Epithelial cell of proximal tubule (primary cell): ENCODE measurements at regions not wholly inside any gene's neighbourhood (a gene's known extent, or its start where the extent isn't known, plus 50 kb on each side); places are given as distances from the start of the nearest gene placed in this dataset.

Source experiments
- DNase-seq: peaks from one replicate; pipeline ENCODE4 v3.0.0-alpha.2; 2011; ENCODE audit warnings: low read depth
- H3K4me3 ChIP-seq: 2 replicates; pipeline ENCODE4 v1.5.1; 2011; ENCODE audit warnings: low read depth, mild to moderate bottlenecking, low read length
- TF ChIP-seq, protein P1 (sequence below): conservative IDR thresholded peaks from 2 replicates; pipeline ENCODE4 v1.5.1; 2012; ENCODE audit warnings: low read depth, mild to moderate bottlenecking, low read length

- no peak overlapping the region for H3K4me3 ChIP-seq
- TF ChIP-seq, protein P1, sequence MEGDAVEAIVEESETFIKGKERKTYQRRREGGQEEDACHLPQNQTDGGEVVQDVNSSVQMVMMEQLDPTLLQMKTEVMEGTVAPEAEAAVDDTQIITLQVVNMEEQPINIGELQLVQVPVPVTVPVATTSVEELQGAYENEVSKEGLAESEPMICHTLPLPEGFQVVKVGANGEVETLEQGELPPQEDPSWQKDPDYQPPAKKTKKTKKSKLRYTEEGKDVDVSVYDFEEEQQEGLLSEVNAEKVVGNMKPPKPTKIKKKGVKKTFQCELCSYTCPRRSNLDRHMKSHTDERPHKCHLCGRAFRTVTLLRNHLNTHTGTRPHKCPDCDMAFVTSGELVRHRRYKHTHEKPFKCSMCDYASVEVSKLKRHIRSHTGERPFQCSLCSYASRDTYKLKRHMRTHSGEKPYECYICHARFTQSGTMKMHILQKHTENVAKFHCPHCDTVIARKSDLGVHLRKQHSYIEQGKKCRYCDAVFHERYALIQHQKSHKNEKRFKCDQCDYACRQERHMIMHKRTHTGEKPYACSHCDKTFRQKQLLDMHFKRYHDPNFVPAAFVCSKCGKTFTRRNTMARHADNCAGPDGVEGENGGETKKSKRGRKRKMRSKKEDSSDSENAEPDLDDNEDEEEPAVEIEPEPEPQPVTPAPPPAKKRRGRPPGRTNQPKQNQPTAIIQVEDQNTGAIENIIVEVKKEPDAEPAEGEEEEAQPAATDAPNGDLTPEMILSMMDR: no peak
- DNase-seq: no peak
These were observed 244.3 kb downstream of the TTLL2 start for GRCh38 chr6:167569041-167569805.

DNA sequence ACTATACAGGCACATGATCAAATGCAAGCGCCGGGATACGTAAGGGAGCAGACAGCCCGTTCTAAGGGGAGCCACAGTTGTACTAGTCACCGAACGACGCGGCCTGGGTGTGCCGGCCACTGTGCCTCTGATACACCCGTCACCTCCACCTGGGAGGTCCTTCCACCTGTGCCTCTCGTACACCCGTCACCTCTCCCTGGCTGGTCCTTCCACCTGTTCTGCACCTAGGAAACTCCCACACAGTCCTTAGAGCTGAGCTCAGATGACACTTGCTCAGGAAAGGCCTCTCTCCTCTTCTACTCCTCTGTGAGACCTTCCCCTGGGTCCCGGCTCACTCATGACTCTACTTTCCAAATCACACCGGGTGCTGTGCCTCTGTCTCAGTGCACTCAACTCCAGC, 245.0 kb downstream of the TTLL2 start:
- DNase-seq: no peak
- TF ChIP-seq, protein P1: no peak
- no peak overlapping the region for H3K4me3 ChIP-seq

- DNase-seq: no peak
- H3K4me3 ChIP-seq: no peak overlapping the region
- TF ChIP-seq, protein P1: no peak
These were observed 245.8 kb downstream of the TTLL2 start for GRCh38 chr6:167570460-167571400.

DNA sequence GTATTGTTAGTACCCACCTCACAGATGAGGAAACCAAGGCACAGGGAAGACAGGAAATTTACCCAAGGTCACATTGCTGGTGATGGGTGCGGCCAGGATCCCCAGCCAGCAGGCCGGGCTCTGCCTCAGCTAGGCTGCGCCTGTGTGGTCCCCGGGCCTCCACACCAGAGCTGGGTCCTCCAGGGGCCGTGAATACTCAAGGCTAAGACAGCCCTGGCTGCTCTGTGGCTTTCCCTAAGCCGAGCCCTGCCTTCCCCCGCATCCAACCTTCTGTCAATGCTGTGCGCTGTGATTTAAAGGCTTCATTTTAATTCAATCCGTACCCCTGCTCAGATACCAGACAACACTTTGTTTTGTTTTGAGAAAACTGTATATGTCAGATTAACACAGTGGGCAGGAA, 246.7 kb downstream of the TTLL2 start:
- TF ChIP-seq, protein P1: no peak
- H3K4me3 ChIP-seq: no peak overlapping the region

GRCh38 chr6:167572106-167572505, 247.2 kb downstream of the TTLL2 start:
- TF ChIP-seq, protein P1: no peak
- no peak for DNase-seq
- H3K4me3 ChIP-seq: no peak overlapping the region

More for the DNA sequence above, 246.7 kb downstream of the TTLL2 start:
- no peak for DNase-seq

DNA sequence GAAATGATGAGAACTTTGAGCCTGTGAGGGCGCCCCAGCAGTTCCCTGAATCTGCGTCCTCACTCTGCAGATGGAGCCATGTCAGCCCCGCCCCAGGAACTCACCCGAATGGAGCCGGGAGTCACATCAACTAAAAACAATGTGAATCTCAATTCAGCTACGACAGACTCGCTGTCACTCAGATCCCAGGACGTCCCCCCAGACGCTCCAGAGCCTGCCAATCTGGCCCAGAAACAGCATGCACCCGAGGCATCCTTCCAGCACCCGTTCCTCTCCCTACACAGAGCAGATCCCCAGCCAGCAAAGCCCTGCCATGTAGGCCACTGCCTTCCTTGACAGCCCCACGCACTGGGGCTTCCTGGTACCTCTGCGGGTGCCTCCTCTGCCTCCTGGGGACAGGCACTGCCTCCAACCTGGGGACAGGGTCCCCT, 248.0 kb downstream of the TTLL2 start:
- TF ChIP-seq, protein P1: no peak
- no peak for DNase-seq
- H3K4me3 ChIP-seq: no peak overlapping the region
